B cell (primary cell): ENCODE measurements at regions not wholly inside any gene's neighbourhood (a gene's known extent, or its start where the extent isn't known, plus 50 kb on each side); places are given as distances from the start of the nearest gene placed in this dataset.

Source experiments
- ATAC-seq: fragments of 200-7000 bp; cut with Tn5 transposase; one replicate; pipeline ENCODE4 v1.10.0; 2021; ENCODE audit warnings: low read depth, mild to moderate bottlenecking, moderate number of reproducible peaks, moderate library complexity
- CTCF ChIA-PET: fragments of 350-600 bp; sonication (Branson Sonifier 250); formaldehyde crosslinking; loops from one replicate; lab custom pipeline; 2021; ENCODE audit warnings: antibody characterized with exemption, inconsistent platforms; lab: Charles Lee
- POLR2A ChIA-PET: fragments of 350-600 bp; sonication (Branson Sonifier 250); formaldehyde crosslinking; loops from one replicate; lab custom pipeline; 2021; ENCODE audit warnings: antibody characterized with exemption; lab: Charles Lee
- DNase-seq: peaks from one replicate; pipeline ENCODE4 v3.0.0; 2013
- H2AFZ ChIP-seq: 2 replicates; pipeline ENCODE4 v1.6.1; 2012; ENCODE audit warnings: mild to moderate bottlenecking, low read depth, low read length; ENCODE audit not compliant: insufficient read depth, poor library complexity, severe bottlenecking
- H3K27ac ChIP-seq, 2 donors: 1 replicate in 1 of 2; 2 replicates in 1 of 2; pipeline ENCODE4 v1.5.1; 2012 to 2013; ENCODE audit warnings: low read length in 2 of 2, mild to moderate bottlenecking in 2 of 2, moderate library complexity in 1 of 2
- H3K27me3 ChIP-seq, 4 experiments: fragments of 200-600 bp in 1 of 4; sonication (generic) in 1 of 4; replicated peaks in 1 of 4; 1 replicate in 2 of 4; 2 replicates in 2 of 4; pipeline versions ENCODE4 v1.6.1 to v1.7.0; 2013 to 2016; ENCODE audit warnings: low read length in 3 of 4, mild to moderate bottlenecking in 2 of 4, mixed read lengths in 1 of 4, moderate library complexity in 1 of 4; ENCODE audit not compliant: insufficient read depth in 4 of 4, control insufficient read depth in 3 of 4; ENCODE audit errors: control extremely low read depth in 1 of 4
- H3K36me3 ChIP-seq, 2 experiments: replicated peaks in 1 of 2; 1 replicate in 1 of 2; 2 replicates in 1 of 2; pipeline versions ENCODE4 v1.6.1 to v1.7.1; 2013; ENCODE audit warnings: low read length in 1 of 2; ENCODE audit not compliant: insufficient read depth in 2 of 2, control insufficient read depth in 1 of 2; ENCODE audit errors: control extremely low read depth in 1 of 2, extremely low read depth in 1 of 2
- H3K4me1 ChIP-seq, 2 donors: fragments of 200-600 bp in 1 of 2; sonication (generic) in 1 of 2; 1 replicate in 1 of 2; 2 replicates in 1 of 2; pipeline versions ENCODE4 v1.5.1 to v1.6.1; 2013 to 2017; ENCODE audit warnings: low read length in 2 of 2; ENCODE audit not compliant: control insufficient read depth in 2 of 2, insufficient read depth in 2 of 2
- H3K4me2 ChIP-seq: replicated peaks from 2 replicates; pipeline ENCODE3; 2012; ENCODE audit warnings: mild to moderate bottlenecking, low read depth, low read length; ENCODE audit not compliant: poor library complexity, severe bottlenecking
- H3K4me3 ChIP-seq, 5 experiments: fragments of 200-600 bp in 1 of 5; sonication (generic) in 1 of 5; 1 replicate in 3 of 5; 2 replicates in 2 of 5; pipeline versions ENCODE4 v1.5.1 to v1.7.0; 2011 to 2016; ENCODE audit warnings: low read length in 4 of 5, mild to moderate bottlenecking in 4 of 5, low read depth in 2 of 5, control low read depth in 1 of 5, moderate library complexity in 1 of 5; ENCODE audit not compliant: insufficient read depth in 1 of 5; ENCODE audit errors: control extremely low read depth in 1 of 5, extremely low read depth in 1 of 5
- H3K79me2 ChIP-seq: fragments of 200-600 bp; sonication (generic); one replicate; pipeline ENCODE4 v1.6.0; 2016; ENCODE audit warnings: low read length; ENCODE audit not compliant: control insufficient read depth, insufficient read depth
- H3K9ac ChIP-seq: fragments of 200-600 bp; sonication (generic); 2 replicates; pipeline ENCODE4 v1.6.1; 2017; ENCODE audit warnings: mild to moderate bottlenecking, low read length, moderate library complexity
- H3K9me3 ChIP-seq, 3 donors: one replicate each; pipeline versions ENCODE4 v1.6.1 to v1.7.1; 2013; ENCODE audit warnings: low read length in 2 of 3; ENCODE audit not compliant: control insufficient read depth in 2 of 3, insufficient read depth in 1 of 3; ENCODE audit errors: control extremely low read depth in 1 of 3
- H4K20me1 ChIP-seq: 2 replicates; pipeline ENCODE4 v1.6.0; 2012; ENCODE audit warnings: mild to moderate bottlenecking, low read length; ENCODE audit not compliant: insufficient read depth, control insufficient read depth, poor library complexity, severe bottlenecking
- H3K27ac Mint-ChIP-seq: one replicate; pipeline ENCODE4 v1.8.0; 2021; ENCODE audit warnings: mixed read lengths
- H3K27me3 Mint-ChIP-seq: one replicate; pipeline ENCODE4 v1.8.0; 2021; ENCODE audit warnings: mixed read lengths
- H3K4me1 Mint-ChIP-seq: one replicate; pipeline ENCODE4 v1.8.0; 2021; ENCODE audit warnings: mixed read lengths
- H3K4me3 Mint-ChIP-seq: one replicate; pipeline ENCODE4 v1.8.0; 2021; ENCODE audit warnings: mixed read lengths
- H3K9me3 Mint-ChIP-seq: one replicate; pipeline ENCODE4 v1.8.0; 2022; ENCODE audit warnings: mixed read lengths; ENCODE audit not compliant: insufficient read depth
- CTCF ChIP-seq: fragments of 200-600 bp; IDR thresholded peaks from one replicate; pipeline ENCODE4 v1.8.0; 2022; ENCODE audit warnings: antibody characterized with exemption, mild to moderate bottlenecking
- EZH2 ChIP-seq: IDR thresholded peaks from 2 replicates; pipeline ENCODE4 v1.6.1; 2012; ENCODE audit warnings: borderline replicate concordance, low read depth, mild to moderate bottlenecking, moderate library complexity, low read length; ENCODE audit not compliant: insufficient read depth, poor library complexity, severe bottlenecking
- WGBS: methylation state at CpG from one replicate; pipeline ENCODE4 v1.1.5; 2013; ENCODE audit warnings: missing lambda C conversion rate; ENCODE audit not compliant: insufficient coverage; 5-methylcytosine and 5-hydroxymethylcytosine counted together
- intact Hi-C: fragments of 100-400 bp; cut with micrococcal nuclease; formaldehyde crosslinking; loops from one replicate; pipeline ENCODE4 v1.10.0; 2022

- Histone ChIP-seq H3K79me2 (no peaks in the 10 kb centered on the region), H4K20me1 (no peaks in the 10 kb centered on the region), H3K4me2 (no peak overlapping the region), H3K27ac (no peak overlapping the region), H2AFZ (no peak overlapping the region), H3K9me3 (peaks cover 0 to 4% (median 0%) of the 10 kb centered on the region in 3 donors), H3K27me3 (no peaks in the 10 kb centered on the region), H3K4me3 (no peak overlapping the region), H3K36me3 (no peaks in the 10 kb centered on the region), H3K4me1 (no peaks in the 10 kb centered on the region), H3K9ac (no peak overlapping the region)
- TF ChIP-seq EZH2: no peak
- no peak for TF ChIP-seq CTCF
- DNase-seq (no peak), ATAC-seq (no peak)
- Mint-ChIP-seq H3K27me3 (no peaks in the 10 kb centered on the region), H3K9me3 (no peaks in the 10 kb centered on the region), H3K27ac (no peak overlapping the region), H3K4me1 (no peaks in the 10 kb centered on the region), H3K4me3 (no peak overlapping the region)
- CTCF ChIA-PET: no interaction called here
- POLR2A ChIA-PET: no interaction called here
- WGBS: 75% methylated on average over 1 of the region's 3 CpGs
- intact Hi-C loops: no loop called here
Observed at GRCh38 chr7:108813251-108814014, 243.8 kb downstream of the DNAJB9 start.

GRCh38 chr7:108815815-108816214 lies 246.1 kb downstream of the DNAJB9 start:
- DNase-seq (no peak), ATAC-seq (no peak)
- H3K9ac ChIP-seq: no peak overlapping the region
- POLR2A ChIA-PET: no interaction called here
- TF ChIP-seq EZH2: no peak
- TF ChIP-seq CTCF: no peak
- H4K20me1 ChIP-seq: no peaks in the 10 kb centered on the region
- peaks cover 0 to 4% (median 0%) of the 10 kb centered on the region in 3 donors for H3K9me3 ChIP-seq
- WGBS: 75% methylated on average over 1 of the region's 2 CpGs
- Mint-ChIP-seq H3K4me3 (no peak overlapping the region), H3K9me3 (no peaks in the 10 kb centered on the region), H3K27ac (no peak overlapping the region), H3K27me3 (no peaks in the 10 kb centered on the region), H3K4me1 (no peaks in the 10 kb centered on the region)
- intact Hi-C loops: no loop called here
- no peak overlapping the region for H3K27ac ChIP-seq
- H3K79me2 ChIP-seq: no peaks in the 10 kb centered on the region
- CTCF ChIA-PET: no interaction called here
- no peak overlapping the region for H3K4me3 ChIP-seq
- H3K36me3 ChIP-seq: no peaks in the 10 kb centered on the region
- H3K27me3 ChIP-seq: no peaks in the 10 kb centered on the region
- no peak overlapping the region for H3K4me2 ChIP-seq
- no peaks in the 10 kb centered on the region for H3K4me1 ChIP-seq
- no peak overlapping the region for H2AFZ ChIP-seq
